Keratinocyte (primary cell): ENCODE measurements at regions not wholly inside any gene's neighbourhood (a gene's known extent, or its start where the extent isn't known, plus 50 kb on each side); places are given as distances from the start of the nearest gene placed in this dataset.
"Not testable (repeated sequence)": the region's sequence is repeated elsewhere in the genome, so short reads cannot be mapped to it uniquely, and the experiment has no call there.

Experiments used
- DNase-seq: peaks from one replicate; pipeline ENCODE4 v3.0.0-alpha.2; 2011; ENCODE audit warnings: low read depth, missing footprints, low spot score
- FAIRE-seq: peaks from 2 replicates; lab custom pipeline; 2011; peaks lifted over from hg19 to GRCh38; lab: Jason Lieb, UNC
- H2AFZ ChIP-seq: 2 replicates; pipeline ENCODE4 v1.6.0; 2012; ENCODE audit warnings: low read length, control low read depth, inconsistent platforms; ENCODE audit not compliant: control insufficient read depth
- H3K27ac ChIP-seq: 2 replicates; pipeline ENCODE4 v1.5.1; 2011; ENCODE audit warnings: low read length; ENCODE audit not compliant: control insufficient read depth, insufficient read depth
- H3K27me3 ChIP-seq: 3 replicates; pipeline ENCODE4 v1.6.0; 2011; ENCODE audit warnings: low read length; ENCODE audit not compliant: control insufficient read depth, insufficient read depth; ENCODE audit errors: extremely low read depth
- H3K36me3 ChIP-seq, 2 experiments: 2 replicates in 1 of 2; 3 replicates in 1 of 2; pipeline ENCODE4 v1.5.1; 2011; ENCODE audit warnings: low read length in 2 of 2, mild to moderate bottlenecking in 1 of 2; ENCODE audit not compliant: control insufficient read depth in 2 of 2, insufficient read depth in 2 of 2; ENCODE audit errors: extremely low read depth in 1 of 2
- H3K4me1 ChIP-seq: 3 replicates; pipeline ENCODE4 v1.5.1; 2011; ENCODE audit warnings: low read length; ENCODE audit not compliant: control insufficient read depth, insufficient read depth; ENCODE audit errors: extremely low read depth
- H3K4me2 ChIP-seq: 3 replicates; pipeline ENCODE4 v1.6.0; 2011; ENCODE audit warnings: low read depth, low read length; ENCODE audit not compliant: control insufficient read depth, insufficient read depth; ENCODE audit errors: extremely low read depth
- H3K4me3 ChIP-seq, 3 experiments: fragments of 200-600 bp in 1 of 3; sonication (generic) in 1 of 3; 2 replicates in 2 of 3; 3 replicates in 1 of 3; pipeline ENCODE4 v1.5.1; 2011 to 2016; ENCODE audit warnings: low read length in 3 of 3, mild to moderate bottlenecking in 3 of 3, control low read depth in 2 of 3, inconsistent platforms in 1 of 3, low read depth in 1 of 3, mixed read lengths in 1 of 3, mixed run types in 1 of 3, moderate library complexity in 1 of 3; ENCODE audit not compliant: control insufficient read depth in 2 of 3, insufficient read depth in 2 of 3; ENCODE audit errors: extremely low read depth in 1 of 3
- H3K79me2 ChIP-seq: 2 replicates; pipeline ENCODE4 v1.6.0; 2012; ENCODE audit warnings: low read length; ENCODE audit not compliant: control insufficient read depth, insufficient read depth
- H3K9ac ChIP-seq: 3 replicates; pipeline ENCODE4 v1.6.0; 2011; ENCODE audit warnings: low read length; ENCODE audit not compliant: control insufficient read depth, insufficient read depth; ENCODE audit errors: extremely low read depth
- H3K9me1 ChIP-seq: 3 replicates; pipeline ENCODE4 v1.6.0; 2011; ENCODE audit warnings: low read length; ENCODE audit not compliant: control insufficient read depth, insufficient read depth; ENCODE audit errors: extremely low read depth
- H3K9me3 ChIP-seq: 2 replicates; pipeline ENCODE4 v1.5.1; 2012; ENCODE audit warnings: low read depth, low read length; ENCODE audit not compliant: control insufficient read depth
- H4K20me1 ChIP-seq: 3 replicates; pipeline ENCODE4 v1.6.0; 2011; ENCODE audit warnings: low read length; ENCODE audit not compliant: control insufficient read depth, insufficient read depth; ENCODE audit errors: extremely low read depth
- CTCF ChIP-seq, 3 experiments: IDR thresholded peaks in 1 of 3; conservative IDR thresholded peaks in 1 of 3; optimal IDR thresholded peaks in 1 of 3; 2 replicates in 2 of 3; 3 replicates in 1 of 3; pipeline versions ENCODE3 to v1.5.1; 2011; ENCODE audit warnings: low read length in 3 of 3, mild to moderate bottlenecking in 3 of 3, moderate library complexity in 2 of 3, control low read depth in 1 of 3, inconsistent platforms in 1 of 3; ENCODE audit not compliant: insufficient read depth in 2 of 3; ENCODE audit errors: extremely low read depth in 1 of 3
- EZH2 ChIP-seq: IDR thresholded peaks from one replicate; pipeline ENCODE4 v1.6.1; 2012; ENCODE audit warnings: inconsistent platforms, mild to moderate bottlenecking, low read length, moderate library complexity
- dilution Hi-C: fragments of 300-500 bp; cut with MboI; formaldehyde crosslinking; loops from one replicate; pipeline ENCODE4 v1.7.0; 2020; ENCODE audit warnings: low sequenced_read_pairs; ENCODE audit not compliant: extremely low pct_ligation_motif_present

DNA sequence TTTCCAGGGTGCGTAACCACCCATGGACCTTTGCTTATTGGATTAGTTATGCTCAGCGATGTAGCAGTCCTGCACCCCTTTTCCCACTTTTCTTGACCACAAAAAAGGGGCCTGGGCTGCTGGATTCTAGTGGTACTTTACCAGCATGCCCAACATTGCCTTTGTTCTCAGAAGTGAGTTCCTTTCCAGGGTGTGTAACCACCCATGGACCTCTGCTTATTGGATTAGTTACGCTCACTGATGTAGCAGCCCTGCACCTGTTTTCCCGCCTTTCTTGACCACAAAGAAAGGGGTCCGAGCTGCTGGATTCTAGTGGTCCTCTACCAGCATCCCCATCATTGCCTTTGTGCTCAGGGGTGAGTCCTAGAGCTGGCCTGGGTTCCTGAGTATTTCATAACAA, 138.2 kb downstream of the COX18 start:
- Histone ChIP-seq H2AFZ (no peak overlapping the region), H3K9me3 (no peaks in the 10 kb centered on the region), H3K4me2 (no peak overlapping the region), H3K36me3 (no peaks in the 10 kb centered on the region), H3K9ac (no peak overlapping the region), H3K4me1 (no peaks in the 10 kb centered on the region), H3K9me1 (no peaks in the 10 kb centered on the region), H4K20me1 (no peaks in the 10 kb centered on the region), H3K4me3 (no peak overlapping the region), H3K79me2 (no peaks in the 10 kb centered on the region), H3K27me3 (no peaks in the 10 kb centered on the region), H3K27ac (no peak overlapping the region)
- DNase-seq = no peak
- dilution Hi-C loops = no loop called here
- FAIRE-seq = no peak
- no peak for TF ChIP-seq EZH2
- TF ChIP-seq CTCF (optimal IDR thresholded peaks at IDR 0.05 in 1 of 3, IDR thresholded peaks at IDR 0.05 in 1 of 3, conservative IDR thresholded peaks at IDR 0.05 in 1 of 3; ENCODE audit: extremely low read depth in 1 of 3, insufficient read depth in 2 of 3, low read length in 3 of 3) = no peak

- not testable (repeated sequence) for H4K20me1 ChIP-seq, H3K4me2 ChIP-seq, FAIRE-seq
These were observed 139.8 kb downstream of the COX18 start for GRCh38 chr4:72929596-72930274.

GRCh38 chr4:72924814-72925213, 144.7 kb downstream of the COX18 start:
- no peak for TF ChIP-seq EZH2
- TF ChIP-seq CTCF (optimal IDR thresholded peaks at IDR 0.05 in 1 of 3, IDR thresholded peaks at IDR 0.05 in 1 of 3, conservative IDR thresholded peaks at IDR 0.05 in 1 of 3; ENCODE audit: extremely low read depth in 1 of 3, insufficient read depth in 2 of 3, low read length in 3 of 3) = no peak
- no peaks in the 10 kb centered on the region for H3K36me3 ChIP-seq
- no peak overlapping the region for H3K4me2 ChIP-seq
- H3K27ac ChIP-seq = no peak overlapping the region
- no peaks in the 10 kb centered on the region for H3K9me3 ChIP-seq
- no peak overlapping the region for H2AFZ ChIP-seq
- no peak overlapping the region for H3K4me3 ChIP-seq
- H3K27me3 ChIP-seq = no peaks in the 10 kb centered on the region
- H4K20me1 ChIP-seq = no peaks in the 10 kb centered on the region
- no peaks in the 10 kb centered on the region for H3K79me2 ChIP-seq
- FAIRE-seq (no peak), DNase-seq (no peak)
- no peak overlapping the region for H3K9ac ChIP-seq
- no peaks in the 10 kb centered on the region for H3K4me1 ChIP-seq
- dilution Hi-C loops = no loop called here
- H3K9me1 ChIP-seq = no peaks in the 10 kb centered on the region

More at GRCh38 chr4:72929596-72930274, 139.8 kb downstream of the COX18 start:
- DNase-seq, H3K27me3 ChIP-seq, H3K9me3 ChIP-seq, H2AFZ ChIP-seq, H3K4me3 ChIP-seq, H3K36me3 ChIP-seq, H3K79me2 ChIP-seq, H3K27ac ChIP-seq, dilution Hi-C loops, H3K4me1 ChIP-seq, H3K9ac ChIP-seq, H3K9me1 ChIP-seq: not testable (repeated sequence)
